ENCODE measurements at regions not wholly inside any gene's neighbourhood (a gene's known extent, or its start where the extent isn't known, plus 50 kb on each side); places are given as distances from the start of the nearest gene placed in this dataset.
A peak's percentile ranks its signal among the peaks of the same experiment; 100 is the strongest.

DNA sequence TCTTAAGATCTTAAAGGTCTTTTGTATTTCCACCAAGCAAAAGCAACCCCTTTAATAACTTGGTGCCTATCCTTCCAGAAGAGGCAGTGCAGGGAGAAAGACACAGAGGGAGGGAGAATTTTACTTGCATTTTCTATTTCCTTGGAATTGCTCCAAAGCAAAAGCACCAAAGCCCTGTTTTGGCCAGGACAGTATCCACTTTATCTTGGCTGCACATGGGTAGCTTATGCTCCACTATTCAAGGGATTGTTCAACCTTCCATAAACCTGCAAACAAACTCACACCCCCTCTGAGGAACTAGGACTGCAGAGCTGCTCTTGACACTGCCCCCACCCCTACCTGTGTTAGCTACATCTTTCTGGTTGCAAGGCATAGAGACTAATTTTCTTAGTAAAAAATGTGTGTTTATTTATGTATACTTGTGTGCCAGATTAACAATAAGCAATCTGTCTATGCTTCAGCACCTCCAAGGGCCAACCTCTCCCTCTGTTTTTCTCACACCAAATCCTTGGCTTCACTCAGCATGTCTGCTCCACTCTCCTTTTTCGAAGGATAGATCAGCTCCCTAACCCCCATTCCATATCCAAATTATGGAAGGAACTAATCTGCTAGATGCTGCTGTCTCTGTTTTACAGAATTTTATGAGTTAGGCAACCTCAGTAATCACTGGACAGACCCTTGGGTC, 68.1 kb upstream of the KLF12 start:
- no peak overlapping the region for H3K4me3 ChIP-seq
- H3K27me3 ChIP-seq = no peaks in the 10 kb centered on the region
- H3K4me1 ChIP-seq = no peaks in the 10 kb centered on the region
- TF ChIP-seq, protein P1, sequence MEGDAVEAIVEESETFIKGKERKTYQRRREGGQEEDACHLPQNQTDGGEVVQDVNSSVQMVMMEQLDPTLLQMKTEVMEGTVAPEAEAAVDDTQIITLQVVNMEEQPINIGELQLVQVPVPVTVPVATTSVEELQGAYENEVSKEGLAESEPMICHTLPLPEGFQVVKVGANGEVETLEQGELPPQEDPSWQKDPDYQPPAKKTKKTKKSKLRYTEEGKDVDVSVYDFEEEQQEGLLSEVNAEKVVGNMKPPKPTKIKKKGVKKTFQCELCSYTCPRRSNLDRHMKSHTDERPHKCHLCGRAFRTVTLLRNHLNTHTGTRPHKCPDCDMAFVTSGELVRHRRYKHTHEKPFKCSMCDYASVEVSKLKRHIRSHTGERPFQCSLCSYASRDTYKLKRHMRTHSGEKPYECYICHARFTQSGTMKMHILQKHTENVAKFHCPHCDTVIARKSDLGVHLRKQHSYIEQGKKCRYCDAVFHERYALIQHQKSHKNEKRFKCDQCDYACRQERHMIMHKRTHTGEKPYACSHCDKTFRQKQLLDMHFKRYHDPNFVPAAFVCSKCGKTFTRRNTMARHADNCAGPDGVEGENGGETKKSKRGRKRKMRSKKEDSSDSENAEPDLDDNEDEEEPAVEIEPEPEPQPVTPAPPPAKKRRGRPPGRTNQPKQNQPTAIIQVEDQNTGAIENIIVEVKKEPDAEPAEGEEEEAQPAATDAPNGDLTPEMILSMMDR (IDR thresholded peaks at IDR 0.05) = no peak
- no peak for TF ChIP-seq POLR2A (IDR thresholded peaks at IDR 0.05)
- intact Hi-C loops (cut with DNase I) = no loop called here
- DNase-seq (no peak), ATAC-seq (peak; percentile 65 to 80 (median 74))
- H3K9me3 ChIP-seq = no peaks in the 10 kb centered on the region
- WGBS (ENCODE audit: insufficient coverage, low coverage, low lambda C conversion rate, missing lambda C conversion rate) = 75% methylated on average over 1 of the region's 1 CpG
- H3K27ac ChIP-seq = no peak overlapping the region
- H3K36me3 ChIP-seq = no peaks in the 10 kb centered on the region

DNA sequence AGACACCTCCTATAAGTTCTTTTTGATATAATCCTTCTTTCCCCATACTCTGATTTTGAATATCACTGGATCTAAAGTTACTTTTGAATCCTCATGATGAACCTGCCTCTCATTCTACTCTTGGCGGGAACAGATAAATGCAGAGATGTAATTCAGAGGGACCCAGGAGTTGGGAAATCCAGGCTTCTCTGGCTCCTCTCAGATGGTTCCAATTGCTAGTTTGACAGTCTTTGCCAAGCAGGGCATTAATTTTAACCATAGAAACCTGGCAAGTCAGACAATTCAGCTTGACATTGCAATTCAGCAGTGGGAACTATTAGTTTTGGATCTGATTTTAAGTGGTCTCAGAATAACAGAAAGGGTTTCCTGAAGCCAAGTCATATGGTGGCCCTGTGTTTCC, 67.3 kb upstream of the KLF12 start:
- 86% methylated on average over 1 of the region's 1 CpG for WGBS (ENCODE audit: insufficient coverage, low coverage, low lambda C conversion rate, missing lambda C conversion rate)
- DNase-seq = no peak

DNA sequence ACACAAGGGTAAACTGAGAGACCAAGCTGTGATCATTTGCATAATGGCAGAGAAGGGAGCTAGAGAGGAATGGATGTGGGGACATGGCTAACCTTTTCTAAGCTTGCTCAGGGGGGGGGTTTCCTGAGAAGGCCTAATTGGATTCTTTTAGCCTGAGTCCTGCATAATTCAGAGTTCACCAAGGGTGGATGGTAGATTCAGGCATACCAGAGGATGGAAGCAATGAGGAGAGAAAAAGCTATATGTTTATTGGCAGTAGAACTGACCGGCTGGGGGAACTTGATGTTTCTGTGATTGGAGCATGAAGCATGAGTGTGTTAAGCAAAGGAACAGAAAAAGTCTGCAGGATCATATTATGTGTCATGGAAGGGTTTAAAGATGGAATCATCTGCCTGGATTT, 65.9 kb upstream of the KLF12 start:
- H3K4me1 ChIP-seq = no peaks in the 10 kb centered on the region

More for the DNA sequence above, 67.3 kb upstream of the KLF12 start:
- Histone ChIP-seq H3K27ac (no peak overlapping the region), H3K4me1 (no peaks in the 10 kb centered on the region), H3K36me3 (no peaks in the 10 kb centered on the region), H3K4me3 (no peak overlapping the region), H3K9me3 (no peaks in the 10 kb centered on the region), H3K27me3 (no peaks in the 10 kb centered on the region)
- TF ChIP-seq, protein P1 (IDR thresholded peaks at IDR 0.05) = no peak
- no peak for TF ChIP-seq POLR2A (IDR thresholded peaks at IDR 0.05)
- intact Hi-C loops (cut with DNase I) = no loop called here
- no peak for ATAC-seq

DNA sequence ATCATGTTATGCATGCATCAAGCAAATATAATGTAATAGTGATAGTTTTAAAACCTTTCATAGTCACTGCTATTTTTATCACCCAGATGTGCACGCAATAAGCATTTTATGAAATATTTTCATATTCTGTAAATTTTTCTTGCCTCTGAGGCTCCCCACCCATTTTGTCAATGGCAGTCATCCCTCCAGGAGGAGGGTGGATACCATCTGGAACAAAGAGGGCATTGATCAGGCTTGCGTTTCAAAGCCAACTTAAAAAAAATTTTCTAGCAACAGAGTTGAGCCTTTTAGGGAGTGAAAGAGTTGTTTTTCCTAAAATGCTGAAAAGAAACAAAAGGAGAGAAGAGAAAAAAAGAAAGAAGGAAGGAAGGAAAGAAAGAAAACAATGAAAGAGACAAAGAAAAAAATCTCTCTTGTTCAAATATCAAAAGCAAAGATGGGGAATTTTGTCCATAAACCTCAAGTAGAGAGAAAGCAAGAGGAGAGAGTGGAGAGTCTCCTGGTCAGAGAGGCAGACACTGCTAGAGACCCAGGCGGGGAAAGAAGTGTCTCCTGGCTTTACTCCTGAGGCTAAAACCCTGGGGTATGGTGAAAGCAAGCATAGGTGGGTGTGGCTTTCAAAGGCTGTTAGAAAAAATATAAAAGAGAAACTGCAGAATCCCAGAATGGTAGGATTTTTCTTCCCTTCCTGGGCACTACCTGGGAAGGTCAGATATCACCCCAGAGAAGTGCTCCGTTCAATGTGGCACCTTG, 63.6 kb upstream of the KLF12 start:
- H3K27ac ChIP-seq = no peak overlapping the region
- H3K36me3 ChIP-seq = no peaks in the 10 kb centered on the region
- no peak overlapping the region for H3K4me3 ChIP-seq
- TF ChIP-seq, protein P1 (IDR thresholded peaks at IDR 0.05) = no peak
- TF ChIP-seq POLR2A (IDR thresholded peaks at IDR 0.05) = no peak
- H3K4me1 ChIP-seq = no peaks in the 10 kb centered on the region
- H3K27me3 ChIP-seq = no peaks in the 10 kb centered on the region
- no peak for ATAC-seq
- no peak for DNase-seq
- intact Hi-C loops (cut with DNase I) = no loop called here
- WGBS (ENCODE audit: insufficient coverage, low coverage, low lambda C conversion rate, missing lambda C conversion rate) = 94% methylated on average over 4 of the region's 4 CpGs
- no peaks in the 10 kb centered on the region for H3K9me3 ChIP-seq

More for the DNA sequence above, 65.9 kb upstream of the KLF12 start:
- no peaks in the 10 kb centered on the region for H3K27me3 ChIP-seq
- intact Hi-C loops (cut with DNase I) = no loop called here
- H3K36me3 ChIP-seq = no peaks in the 10 kb centered on the region
- H3K4me3 ChIP-seq = no peak overlapping the region
- WGBS (ENCODE audit: insufficient coverage, low coverage, low lambda C conversion rate, missing lambda C conversion rate) = 100% methylated on average over 1 of the region's 1 CpG
- DNase-seq (no peak), ATAC-seq (no peak)
- H3K9me3 ChIP-seq = no peaks in the 10 kb centered on the region
- no peak overlapping the region for H3K27ac ChIP-seq
- no peak for TF ChIP-seq POLR2A (IDR thresholded peaks at IDR 0.05)
- TF ChIP-seq, protein P1 (IDR thresholded peaks at IDR 0.05) = no peak
